ENCODE measurements at regions not wholly inside any gene's neighbourhood (a gene's known extent, or its start where the extent isn't known, plus 50 kb on each side); places are given as distances from the start of the nearest gene placed in this dataset.

- DNase-seq (ENCODE audit: low read depth, low spot score), result no peak
Measured at GRCh38 chr2:20523073-20523798, 76.4 kb downstream of the RHOB start.

DNA sequence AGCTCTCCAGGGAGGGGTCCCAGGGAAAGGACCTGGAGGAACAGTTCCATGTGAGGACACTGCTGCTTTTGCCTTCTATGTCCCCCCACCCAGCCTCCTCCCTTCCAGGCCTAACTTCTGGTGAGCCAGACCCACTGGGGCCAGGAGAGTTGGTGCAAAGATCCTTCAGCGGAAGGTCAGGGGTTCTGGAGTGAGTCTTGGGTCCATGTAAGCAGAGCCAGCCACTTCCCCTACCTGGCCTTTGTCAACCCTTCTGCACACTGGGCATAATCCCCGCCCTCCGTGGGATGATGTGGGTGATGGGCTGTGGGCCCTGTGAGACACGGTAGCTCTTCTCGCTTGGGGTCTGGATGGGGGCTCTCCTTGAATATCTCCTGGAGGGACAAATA is 76.9 kb downstream of the RHOB start:
- DNase-seq (ENCODE audit: low read depth, low spot score), result no peak

DNA sequence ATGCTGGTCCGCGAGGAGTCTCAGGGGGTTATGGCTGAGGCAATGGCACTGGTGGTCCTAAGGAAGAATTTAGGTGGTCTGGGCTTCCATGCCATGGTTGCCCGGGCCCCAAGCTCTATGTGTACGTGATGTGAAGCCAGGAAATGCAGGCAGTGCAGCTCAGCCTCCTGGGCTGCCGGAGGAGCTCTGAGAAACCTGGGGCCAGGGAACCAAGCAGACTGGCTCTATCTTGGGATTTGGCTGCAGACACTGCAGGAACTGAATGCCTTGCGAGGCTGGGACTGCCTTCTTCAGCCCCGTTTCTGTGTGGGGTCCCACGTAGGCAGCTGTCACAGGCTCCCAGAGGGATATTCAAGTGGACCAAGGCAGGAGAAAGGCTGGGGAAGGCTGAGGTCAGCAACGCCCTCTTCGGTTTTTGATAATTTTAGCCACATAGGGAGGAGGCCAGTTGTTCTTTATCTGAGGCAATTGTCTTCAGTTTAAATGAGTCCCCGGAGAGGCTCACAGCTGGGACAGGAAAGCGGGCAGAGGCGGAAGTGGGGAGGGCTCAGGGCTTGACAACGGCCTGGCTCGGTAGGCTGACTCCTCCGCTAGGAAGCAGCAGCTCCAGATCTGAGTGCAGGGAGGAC is 77.7 kb downstream of the RHOB start:
- DNase-seq (ENCODE audit: low read depth, low spot score), result no peak

DNA sequence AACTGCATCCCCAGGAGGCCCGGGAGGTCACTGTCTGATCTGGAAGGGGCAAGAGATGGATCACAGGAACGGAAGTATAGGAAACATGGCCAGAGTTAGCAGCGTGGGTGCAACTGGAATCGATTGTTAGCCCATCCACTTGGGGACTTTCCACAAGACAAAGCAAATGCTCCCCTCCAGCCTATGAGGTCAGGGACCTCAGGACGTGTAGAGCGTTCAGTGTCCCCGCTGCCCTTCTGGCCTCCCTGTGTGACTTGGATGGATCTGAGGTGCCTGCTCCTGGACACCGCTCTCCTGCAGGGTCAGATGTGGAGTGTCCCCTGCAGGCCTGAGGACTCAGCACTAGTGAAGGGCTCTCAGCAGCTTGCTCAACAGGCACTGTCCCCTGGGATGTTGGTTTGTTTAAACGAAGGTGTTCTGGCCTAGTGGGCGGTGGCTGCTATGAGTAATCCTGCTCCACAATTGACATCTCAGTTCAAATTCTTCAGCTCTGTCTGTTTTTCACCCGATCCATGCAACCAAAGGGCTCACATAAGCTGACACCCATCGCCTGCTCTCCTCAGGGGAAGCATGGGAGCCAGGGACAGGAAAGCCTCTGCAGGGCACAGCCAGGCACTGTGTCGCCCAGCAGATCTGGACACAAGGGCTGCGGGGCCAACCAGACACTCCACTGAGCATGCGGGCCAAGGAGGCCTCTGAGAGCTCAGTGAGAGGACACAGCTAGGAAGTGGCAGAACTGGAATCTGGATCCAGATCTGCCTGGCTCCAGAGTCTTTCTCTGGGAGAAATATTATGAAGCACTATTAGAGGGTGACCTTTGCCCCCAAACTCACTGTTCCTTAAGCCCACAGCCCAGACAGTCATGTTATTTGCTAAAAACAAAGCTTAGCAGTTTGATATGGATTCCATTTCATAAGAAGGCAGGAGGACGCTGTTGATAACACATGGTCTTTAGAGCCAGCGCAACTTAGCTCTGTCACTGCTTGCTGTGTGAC is 78.5 kb downstream of the RHOB start:
- no peak for DNase-seq (ENCODE audit: low read depth, low spot score)

DNA sequence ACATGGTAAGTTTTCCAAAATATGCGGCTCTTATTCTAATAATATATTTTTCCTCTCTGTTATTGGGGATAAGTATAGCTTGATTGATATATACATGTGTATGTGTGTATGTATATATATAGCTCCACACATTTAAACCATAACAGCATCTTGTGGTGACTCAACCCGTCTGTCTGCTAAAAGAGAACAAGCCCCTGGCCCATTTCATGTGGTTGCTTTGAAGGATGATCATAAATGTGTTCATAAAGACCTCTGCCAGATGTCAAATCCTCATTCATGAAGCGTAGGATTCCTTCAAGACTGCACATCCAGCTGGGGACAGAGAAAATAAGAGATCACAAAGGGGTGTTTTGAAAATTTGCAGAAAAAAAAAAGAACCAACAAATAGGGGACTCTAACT is 79.3 kb downstream of the RHOB start:
- DNase-seq (ENCODE audit: low read depth, low spot score), result no peak

GRCh38 chr2:20526708-20527107 is 79.8 kb downstream of the RHOB start:
- peak; percentile 67 for DNase-seq (ENCODE audit: low read depth, low spot score)

DNA sequence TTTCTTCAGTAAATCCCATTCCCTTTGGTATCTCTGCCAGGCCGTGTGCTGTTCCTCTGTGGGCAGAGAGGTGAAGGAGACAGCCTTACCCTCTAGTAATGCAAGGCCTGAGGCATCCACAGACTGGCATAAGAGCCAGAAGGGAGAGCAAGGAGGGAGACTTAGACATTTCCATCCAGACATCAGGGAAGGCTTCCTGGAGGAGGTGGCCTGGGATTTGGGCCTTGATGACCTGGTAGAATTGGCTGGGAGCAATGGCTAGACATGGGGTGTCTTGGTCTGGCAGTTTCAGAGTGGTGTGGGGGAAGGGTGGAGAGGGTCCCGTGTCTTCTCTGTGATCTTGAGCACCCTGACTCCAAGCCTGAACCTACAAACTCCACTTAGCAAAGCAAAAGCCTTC is 81.8 kb downstream of the RHOB start:
- no peak for DNase-seq (ENCODE audit: low read depth, low spot score)

GRCh38 chr2:20530520-20530919 is 83.6 kb downstream of the RHOB start:
- DNase-seq (ENCODE audit: low read depth, low spot score), result no peak

GRCh38 chr2:20531633-20532262 is 84.9 kb downstream of the RHOB start:
- no peak for DNase-seq (ENCODE audit: low read depth, low spot score)

- no peak for DNase-seq (ENCODE audit: low read depth, low spot score)
Measured at GRCh38 chr2:20532634-20533437, 86.0 kb downstream of the RHOB start.

DNA sequence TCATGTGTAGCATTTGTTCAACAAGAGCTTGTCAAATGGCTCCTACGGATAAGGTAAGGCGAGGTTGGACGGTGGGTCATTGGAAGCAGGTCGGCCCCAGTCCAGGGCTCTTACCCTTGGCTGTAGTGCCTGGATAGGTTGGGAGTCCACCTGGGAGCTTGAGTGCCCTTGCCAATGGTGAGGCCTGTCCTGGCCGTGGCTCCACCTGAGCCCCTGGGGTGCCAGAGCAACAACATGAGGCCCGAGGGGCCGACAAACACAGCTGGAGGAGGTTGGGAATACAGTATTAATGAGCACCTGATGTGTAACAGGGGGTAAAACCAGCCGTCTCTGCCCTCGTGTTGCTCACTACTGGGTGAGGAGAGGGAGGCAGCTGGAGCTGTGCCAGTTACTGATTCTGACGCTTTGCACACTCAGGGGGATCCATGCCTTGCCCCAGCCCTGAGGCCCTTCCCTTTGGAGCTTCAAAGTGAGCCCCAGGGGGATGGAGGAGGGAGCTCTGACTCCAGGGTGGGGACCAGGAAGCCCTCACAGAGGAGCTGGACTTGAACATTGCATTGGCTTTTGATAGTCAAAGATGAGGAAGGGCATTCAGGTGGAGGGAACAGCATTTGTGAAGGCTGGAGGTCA is 87.2 kb downstream of the RHOB start:
- no peak for DNase-seq (ENCODE audit: low read depth, low spot score)

GRCh38 chr2:20534913-20535801 is 88.3 kb downstream of the RHOB start:
- no peak for DNase-seq (ENCODE audit: low read depth, low spot score)

DNA sequence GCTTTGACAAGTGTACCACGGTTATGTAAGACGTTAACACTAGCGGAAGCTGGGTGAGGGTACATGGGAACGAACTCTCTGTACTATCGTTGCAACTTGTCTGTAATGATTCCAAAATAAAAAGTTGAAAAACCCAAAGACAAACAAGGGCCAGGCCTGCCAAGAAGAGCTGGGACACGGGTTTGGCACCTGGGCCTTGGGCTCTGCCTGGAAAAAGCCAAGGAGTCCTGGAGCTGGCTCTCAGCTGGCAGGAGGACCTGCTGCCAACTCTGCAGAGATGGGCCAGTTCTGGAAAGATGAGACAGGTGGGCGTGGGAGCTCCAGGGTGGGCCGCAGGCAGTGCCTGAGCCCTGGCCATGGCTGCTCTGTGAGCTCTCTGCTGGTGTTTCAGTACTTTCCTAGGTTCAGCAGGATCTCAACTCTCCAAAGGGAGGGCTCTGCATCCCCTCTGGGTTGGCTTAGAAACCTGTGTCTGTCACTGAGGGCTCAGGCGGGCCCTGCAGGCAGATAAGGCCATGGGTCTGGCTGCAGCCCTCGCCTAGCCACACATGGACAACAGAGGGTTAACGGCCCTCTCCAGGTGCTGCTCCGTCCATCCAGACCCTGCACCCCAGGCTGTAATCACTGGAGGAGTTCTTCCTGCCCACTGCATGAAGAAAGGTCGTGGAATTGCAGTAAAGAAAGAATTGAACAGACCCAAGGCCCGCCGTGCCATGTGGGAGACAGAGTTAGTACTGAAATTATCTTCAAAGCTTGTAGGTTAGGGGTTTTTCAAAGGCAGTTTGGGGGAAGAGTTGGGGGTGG is 89.9 kb downstream of the RHOB start:
- DNase-seq (ENCODE audit: low read depth, low spot score), result no peak

DNA sequence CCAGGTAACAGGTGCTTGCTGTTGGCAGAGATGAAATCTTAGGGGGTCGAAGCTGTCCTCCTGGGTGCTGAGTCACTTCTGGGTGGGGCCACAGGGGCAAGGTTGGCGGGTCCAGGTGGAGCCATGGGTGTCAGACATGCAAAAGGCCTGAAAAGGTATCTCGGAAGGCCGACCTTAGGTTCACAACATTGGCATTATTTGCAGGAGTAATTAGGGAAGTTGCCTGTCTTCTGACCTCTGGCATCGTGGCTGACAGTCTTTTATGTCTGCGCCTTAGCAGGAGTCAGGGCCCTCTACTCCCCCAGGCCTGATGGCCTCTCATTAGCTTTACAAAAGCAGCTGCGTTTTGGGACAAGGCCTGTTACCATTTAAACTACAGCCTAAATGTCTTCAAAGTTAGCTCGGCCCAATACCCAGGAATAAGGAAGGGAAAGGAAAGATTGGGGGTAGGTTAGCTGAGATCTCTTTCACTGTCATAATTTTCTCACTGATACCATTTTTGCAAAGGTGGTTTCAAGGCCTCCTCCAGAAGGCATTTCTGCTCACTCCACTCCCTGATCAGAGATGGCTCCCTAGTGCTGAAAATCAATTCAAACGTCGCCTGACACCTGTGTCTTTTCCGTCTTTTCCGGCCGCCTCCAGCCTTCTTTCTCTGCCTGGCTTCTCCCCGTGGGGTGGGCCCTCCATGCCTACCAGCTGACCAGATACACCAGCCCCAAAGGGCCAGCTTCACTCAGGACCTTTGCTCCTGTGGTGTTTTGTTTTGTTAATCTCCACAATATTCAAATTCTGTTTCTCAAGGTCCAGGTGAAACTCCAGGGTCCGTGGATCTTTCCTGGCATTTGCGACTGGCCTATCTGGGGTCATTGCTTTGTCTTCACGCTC is 90.8 kb downstream of the RHOB start:
- no peak for DNase-seq (ENCODE audit: low read depth, low spot score)

DNA sequence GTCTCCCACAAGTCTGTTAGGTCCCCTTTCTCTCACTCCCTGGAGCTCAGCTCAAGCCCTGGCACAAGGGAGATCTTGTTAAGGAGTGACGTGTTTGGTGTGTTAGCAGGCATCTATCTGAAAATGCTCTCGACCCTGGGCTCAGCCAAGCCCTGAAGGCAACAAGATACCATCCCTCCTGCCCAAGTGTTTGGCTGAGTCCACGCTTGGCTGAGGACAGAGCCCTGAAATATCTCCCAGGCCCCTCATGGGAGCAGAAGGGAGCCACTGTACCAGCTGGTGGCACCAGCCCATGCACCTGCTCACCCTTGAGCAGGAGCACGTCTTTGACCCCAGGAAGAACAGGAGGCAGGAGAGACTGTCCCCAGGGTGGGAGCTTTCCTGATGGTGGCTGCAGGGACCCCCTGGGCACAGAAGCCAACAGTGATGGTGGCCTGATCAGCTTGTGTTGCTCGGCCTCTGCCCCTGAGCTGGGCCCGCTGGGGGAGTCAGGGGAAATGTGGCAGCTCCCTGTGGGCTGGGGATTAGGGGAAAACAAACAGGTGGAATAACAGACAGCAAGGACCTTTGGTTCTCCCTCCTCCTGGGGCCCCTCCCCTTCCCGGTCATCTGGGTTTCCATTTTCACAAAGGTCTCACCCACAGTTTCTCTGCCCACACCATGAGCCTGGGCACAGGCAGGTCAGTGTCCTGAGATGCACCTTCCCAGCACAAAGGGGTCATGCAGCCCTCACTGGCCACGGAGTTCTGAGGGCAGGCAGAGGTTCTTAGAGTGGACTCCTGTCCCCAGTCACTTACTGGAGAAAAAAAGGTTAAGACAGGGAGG is 91.6 kb downstream of the RHOB start:
- DNase-seq (ENCODE audit: low read depth, low spot score), result no peak

DNA sequence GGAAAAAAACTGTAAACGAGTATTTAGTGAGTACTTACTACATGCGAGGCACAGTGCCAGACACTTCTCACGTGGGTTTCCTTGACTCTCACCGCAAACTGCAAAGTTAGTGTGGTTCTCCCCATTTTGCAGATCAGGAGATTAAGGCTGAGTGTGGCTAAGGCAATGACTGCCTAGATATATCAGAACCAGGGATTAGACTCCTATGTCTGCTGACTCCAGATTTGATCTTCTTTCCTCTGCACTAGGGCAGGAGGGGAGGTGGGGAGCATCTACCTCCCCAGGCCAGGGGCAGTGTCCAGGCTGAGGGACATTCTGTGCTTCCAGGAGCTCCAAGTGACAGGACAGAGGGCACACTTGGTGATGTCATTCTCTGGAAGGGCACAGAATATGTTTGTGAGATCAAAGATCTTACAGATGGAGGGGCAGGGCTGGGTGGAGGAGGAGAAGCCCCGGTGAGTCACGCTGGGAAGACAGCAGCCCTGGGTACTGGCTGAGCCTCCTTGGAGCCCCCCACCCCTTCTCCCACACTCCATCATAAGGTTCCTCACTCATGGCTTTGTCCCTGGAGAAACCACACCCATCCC is 92.4 kb downstream of the RHOB start:
- DNase-seq (ENCODE audit: low read depth, low spot score), result no peak
